NCI-H748 treated with DMSO at 0.1 percent for 48 hours (cell line): ENCODE measurements at regions not wholly inside any gene's neighbourhood (a gene's known extent, or its start where the extent isn't known, plus 50 kb on each side); places are given as distances from the start of the nearest gene placed in this dataset.

Experiments used
- DNase-seq: peaks from one replicate; lab custom pipeline; 2025; lab: John Stamatoyannopoulos, UW

GRCh38 chr5:97846643-97847042 is 663.6 kb upstream of the RIOK2 start:
- no peak for DNase-seq

DNA sequence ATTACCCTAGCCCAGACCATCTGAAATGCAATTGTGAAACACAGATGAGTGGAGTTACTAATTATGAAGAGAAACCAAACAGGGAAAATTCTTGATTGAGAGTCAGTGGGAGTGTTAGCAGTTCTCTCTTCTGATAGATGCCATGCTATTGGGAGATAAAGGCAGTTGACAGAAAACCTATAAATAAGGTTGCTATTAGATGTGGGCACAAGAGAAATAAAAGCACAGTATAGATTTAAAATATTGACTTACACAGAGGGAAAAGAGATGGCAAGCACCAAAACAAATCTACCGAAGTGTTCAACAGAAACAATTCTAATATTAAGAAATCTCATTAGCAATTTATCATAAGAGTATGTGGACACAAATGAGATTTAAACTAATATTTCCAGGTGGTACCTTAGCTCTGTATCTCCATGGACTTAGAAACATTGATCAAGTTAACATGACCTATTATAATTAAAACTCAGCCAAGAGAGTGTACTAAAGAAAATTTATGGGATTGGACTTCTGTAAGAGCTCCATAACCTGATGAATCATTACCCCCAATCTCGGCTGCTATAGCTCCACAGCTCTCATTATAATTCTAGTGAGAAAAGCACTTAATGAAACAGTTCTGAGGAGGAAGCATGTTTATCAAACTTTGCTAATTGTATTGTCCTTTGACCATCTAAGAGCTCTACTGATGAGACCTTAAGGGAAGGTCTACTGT is 665.0 kb upstream of the RIOK2 start:
- DNase-seq: no peak

- no peak for DNase-seq
Measured at GRCh38 chr5:97851036-97851435, 668.0 kb upstream of the RIOK2 start.

GRCh38 chr5:97854871-97855762 is 672.1 kb upstream of the RIOK2 start:
- DNase-seq: no peak

DNA sequence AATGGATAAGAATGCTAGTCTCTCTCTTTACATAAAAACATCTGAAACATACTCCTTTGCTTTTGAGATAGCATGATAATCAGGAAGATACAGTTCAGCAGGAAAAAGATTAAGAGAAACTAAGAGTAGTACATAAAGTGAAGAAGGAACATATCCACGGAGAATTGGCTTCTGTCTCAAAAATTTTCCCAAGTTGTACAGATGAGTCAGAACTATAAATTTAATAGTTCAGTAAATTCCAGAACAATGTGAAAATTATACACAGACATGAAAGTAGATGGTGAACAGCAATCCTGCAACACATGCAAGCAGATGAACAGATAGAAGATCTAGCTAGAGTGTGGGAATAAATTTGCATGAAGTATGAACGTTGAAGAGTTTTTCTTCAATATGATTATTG is 691.4 kb upstream of the RIOK2 start:
- DNase-seq: no peak

DNA sequence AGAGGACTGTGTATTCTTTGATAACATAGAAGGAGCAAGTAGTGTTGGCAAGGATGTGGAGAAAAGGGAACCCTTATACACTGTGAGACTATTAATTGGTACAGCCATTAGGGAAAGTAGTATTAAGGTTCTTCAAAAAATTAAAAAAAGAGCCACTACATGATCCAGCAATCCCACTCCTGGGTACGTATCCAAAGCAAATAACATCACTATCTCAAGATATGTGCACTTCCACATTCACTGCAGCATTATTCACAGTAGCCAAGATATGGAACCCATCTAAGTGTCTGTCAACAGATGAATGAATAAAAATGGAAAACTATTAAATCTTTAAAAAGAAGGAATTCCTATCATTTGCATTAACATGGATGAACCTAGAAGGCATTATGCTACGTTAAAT is 693.2 kb upstream of the RIOK2 start:
- DNase-seq: no peak

DNA sequence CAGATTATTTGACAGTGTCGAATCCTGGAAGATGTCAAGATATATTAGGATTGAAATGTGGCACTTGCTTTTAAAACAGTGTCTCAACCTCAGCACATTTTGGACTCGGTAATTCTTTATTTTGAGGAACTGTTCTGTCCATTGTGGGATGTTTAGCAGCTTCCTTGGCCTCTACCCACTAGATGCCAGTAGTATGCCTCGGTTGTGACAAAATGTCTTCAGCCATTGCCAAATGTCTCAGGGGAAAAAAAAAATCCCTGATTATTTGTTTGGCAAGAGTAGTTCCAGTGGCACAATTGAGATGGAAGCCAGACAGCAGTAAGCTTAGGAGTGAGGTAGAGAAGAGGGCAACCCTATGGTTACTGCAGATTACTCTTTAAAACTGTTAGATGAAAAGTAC is 694.5 kb upstream of the RIOK2 start:
- DNase-seq: no peak

DNA sequence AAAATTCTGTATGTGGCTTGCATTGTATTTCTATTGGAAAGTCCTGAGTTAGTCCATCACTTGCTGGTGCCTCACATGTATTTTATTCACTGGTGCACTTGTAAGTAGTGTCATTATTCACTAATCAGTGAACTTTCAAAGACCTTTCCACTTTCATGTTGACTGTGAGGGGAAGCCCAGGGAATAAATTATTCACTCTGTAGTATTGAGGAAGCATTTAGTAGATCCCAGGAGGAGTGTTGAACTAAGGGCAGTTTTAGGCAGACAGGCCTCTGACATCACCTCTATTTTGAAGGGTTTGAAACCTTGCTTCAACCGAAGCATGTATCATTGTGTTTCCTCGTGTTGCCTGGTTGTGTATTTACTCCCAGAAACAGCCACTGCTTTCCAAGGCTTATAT is 705.4 kb upstream of the RIOK2 start:
- DNase-seq: no peak

DNA sequence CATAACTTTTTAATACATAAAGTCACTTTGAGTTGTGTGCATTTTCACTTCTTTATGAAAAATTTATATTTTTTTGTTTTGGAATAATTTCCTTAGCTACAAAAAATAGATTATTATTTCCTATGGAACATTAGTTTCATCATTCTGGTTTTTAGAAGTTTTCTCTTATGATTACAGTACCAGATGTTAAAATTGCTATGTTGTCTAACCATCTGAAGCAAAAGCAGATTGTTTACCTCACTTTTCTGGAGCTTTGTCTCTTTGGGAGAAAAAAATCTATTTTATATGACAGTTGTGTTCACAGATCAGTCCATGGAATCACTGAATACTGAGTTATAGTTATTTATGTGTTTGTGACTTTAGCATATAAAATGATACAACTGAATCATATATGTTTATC is 708.9 kb upstream of the RIOK2 start:
- no peak for DNase-seq

DNA sequence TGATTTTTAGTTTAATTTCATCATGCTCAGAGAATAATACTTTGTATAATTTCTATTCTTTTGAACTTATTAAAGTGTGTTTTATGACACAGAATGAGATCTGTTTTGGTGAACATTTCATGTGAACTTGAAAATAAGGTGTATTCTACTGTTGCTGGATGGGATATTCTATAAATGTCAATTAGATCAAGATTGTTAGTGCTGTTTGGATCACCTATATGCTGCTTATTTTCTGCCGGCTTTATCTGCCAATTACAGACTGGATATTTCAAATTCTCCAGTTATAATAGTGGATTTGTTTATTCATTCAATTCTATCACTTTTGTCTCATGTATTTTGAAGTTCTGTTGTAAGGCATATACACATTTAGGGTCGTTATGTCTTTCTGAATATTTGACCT is 720.7 kb upstream of the RIOK2 start:
- no peak for DNase-seq

DNA sequence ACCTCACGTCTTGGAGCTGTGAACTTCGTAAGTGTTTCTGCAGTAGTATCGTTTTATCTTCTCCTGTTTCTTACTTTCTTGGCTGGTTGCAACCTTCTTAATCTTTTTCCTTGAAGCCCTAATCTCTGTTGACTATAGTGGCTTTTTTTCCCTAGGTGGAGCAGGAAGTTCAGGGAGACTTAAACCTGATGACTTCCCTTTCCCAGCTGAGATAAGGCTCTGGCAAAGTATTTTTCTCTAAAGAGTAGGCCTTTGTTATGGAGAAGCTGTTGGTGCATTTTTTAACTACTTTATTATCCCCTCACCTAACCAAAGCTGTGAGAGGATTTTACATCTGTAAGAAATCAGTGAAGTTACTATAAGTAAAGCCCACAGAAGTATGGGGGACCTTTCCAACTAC is 723.1 kb upstream of the RIOK2 start:
- DNase-seq: no peak

- no peak for DNase-seq
Measured at GRCh38 chr5:97907646-97908400, 724.8 kb upstream of the RIOK2 start.

DNA sequence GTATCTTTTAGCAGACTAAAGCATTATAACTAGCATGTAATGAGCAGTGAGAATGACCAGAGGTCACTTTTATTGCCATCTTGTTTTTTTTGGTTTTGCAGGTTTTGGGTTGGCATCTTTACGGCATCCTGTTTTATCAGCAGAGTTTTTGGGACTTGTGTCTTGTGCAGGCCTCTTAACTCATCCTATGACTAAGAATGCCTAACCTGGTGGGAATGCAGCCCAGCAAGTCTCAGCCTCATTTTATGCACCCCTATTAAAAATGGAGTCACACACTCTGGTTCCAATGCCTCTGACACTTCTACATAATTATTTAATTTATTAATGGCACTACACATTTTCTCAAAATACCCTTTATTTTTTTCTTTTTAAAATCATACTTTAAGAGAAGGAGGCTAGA is 726.5 kb upstream of the RIOK2 start:
- no peak for DNase-seq

DNA sequence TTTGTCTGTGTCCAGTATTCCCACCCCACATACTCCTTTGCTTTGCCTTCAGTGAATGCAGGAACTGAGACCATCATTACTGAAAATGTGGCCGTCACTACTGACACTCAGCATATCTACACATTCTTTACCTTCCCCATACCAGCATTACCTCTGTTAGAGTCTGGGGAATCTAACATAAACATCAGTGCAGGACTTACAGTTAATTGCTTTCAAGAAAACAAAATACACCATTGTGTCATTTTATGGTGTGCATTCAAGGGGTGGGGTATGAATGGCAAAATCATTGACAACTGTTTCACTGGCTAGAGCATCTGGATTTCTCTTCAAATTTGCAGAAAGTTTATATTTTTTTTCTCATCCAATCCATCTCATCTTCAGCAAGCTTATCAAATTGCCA is 731.4 kb upstream of the RIOK2 start:
- DNase-seq: no peak

DNA sequence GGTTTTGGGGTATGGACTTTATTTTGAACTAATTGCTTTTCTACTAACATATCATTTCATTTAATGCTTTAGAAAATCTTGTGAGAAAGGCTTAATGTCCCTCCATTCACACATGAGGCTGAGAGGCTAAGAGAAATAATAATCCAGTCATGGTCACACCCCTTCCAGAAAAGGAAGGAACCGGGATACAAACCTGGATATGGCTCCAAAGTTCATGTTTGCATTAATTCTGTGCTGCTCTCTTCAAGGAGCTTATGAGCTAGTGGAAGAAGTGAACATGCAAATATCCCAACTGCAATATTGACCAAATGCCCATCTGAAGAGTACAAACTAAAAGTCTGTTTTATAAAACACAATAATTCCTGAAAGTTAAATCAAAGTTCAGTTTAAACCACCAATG is 732.1 kb upstream of the RIOK2 start:
- no peak for DNase-seq

- no peak for DNase-seq
Measured at GRCh38 chr5:97918057-97918456, 735.0 kb upstream of the RIOK2 start.

GRCh38 chr5:97918620-97919019 is 735.6 kb upstream of the RIOK2 start:
- DNase-seq: no peak

DNA sequence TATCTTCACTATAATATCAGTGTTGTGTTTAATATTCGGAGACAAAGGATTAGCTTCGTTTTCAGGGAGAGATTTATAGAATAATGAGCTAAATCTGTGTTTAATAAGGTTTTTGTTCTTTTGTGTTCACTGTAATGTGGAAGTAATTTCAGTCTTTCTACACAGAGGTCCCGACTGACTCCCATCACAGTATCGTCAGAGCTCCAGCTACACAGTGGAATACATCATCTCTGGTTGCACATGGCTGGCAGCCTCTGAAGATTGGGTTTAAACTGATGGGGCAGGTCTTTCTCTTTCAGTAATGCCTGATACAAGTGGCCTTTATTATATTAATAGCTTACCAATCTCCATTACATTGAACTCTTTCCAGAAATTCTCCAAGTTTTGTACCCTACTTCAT is 736.7 kb upstream of the RIOK2 start:
- no peak for DNase-seq

- DNase-seq: no peak
Measured at GRCh38 chr5:97922776-97923175, 739.7 kb upstream of the RIOK2 start.

- DNase-seq: no peak
Measured at GRCh38 chr5:97923496-97923895, 740.4 kb upstream of the RIOK2 start.

DNA sequence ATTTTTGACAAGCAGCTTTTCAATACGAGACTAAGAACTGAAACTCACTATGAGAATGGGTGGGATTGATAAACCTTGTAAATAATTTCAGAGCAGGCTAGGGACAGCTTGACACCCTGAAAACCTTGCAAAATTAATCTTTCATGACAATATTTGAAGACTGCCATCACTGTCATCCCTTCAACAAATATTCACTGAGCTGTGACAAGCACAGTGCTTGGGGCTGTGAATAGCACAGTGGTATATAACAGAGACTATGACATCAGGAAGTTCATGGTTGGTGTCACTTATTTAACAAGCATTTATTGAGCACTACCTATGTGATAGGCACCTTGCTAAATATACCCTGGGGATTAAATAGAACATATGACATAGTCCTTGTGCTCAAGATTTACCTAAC is 741.0 kb upstream of the RIOK2 start:
- no peak for DNase-seq

DNA sequence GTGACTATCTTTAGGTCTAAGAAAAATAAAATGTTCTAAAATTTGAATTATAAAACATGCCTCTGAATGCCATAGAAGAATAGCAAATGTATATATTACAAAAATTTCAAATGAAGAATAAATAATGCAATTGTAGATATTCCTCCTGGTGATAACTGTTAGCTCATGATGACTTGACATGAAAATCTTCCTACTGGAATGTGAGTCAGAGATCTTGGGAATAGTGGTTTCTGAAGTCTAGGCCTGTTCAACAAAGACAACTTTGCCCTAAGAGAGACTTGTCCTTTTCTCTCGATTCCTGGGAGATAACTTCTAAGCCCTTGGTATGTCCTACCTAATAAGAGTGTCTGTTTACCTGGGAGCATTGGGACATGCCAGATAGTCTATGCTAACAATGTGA is 746.3 kb upstream of the RIOK2 start:
- no peak for DNase-seq

DNA sequence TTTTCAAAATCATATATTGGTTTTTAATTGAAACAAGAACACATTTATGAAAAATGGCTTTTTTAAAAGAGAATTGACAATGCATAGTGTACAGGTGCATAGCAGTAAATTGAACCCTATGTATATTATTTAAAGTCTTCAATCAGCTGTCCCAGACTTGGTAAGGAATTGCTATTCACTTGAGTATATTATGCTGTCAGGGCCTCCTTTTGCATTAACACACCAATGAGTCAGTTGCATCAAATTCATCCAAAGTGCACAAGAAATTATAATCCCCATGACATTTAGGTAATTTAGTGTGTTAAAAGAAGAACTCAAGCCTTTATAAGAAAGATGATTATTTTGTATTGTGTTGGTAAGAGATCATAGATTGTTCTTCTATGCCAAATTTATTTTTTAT is 748.8 kb upstream of the RIOK2 start:
- no peak for DNase-seq
